Astrocyte (in vitro differentiated cells and primary cell): ENCODE measurements at regions not wholly inside any gene's neighbourhood (a gene's known extent, or its start where the extent isn't known, plus 50 kb on each side); places are given as distances from the start of the nearest gene placed in this dataset.

Experiments
- DNase-seq: peaks from one replicate; pipeline ENCODE4 v3.0.0-alpha.2; 2010; ENCODE audit warnings: low read depth
- FAIRE-seq: peaks from 2 replicates; lab custom pipeline; 2011; peaks lifted over from hg19 to GRCh38; lab: Jason Lieb, UNC
- H2AFZ ChIP-seq: 2 replicates; pipeline ENCODE4 v1.6.0; 2012; ENCODE audit warnings: low read depth, low read length, inconsistent platforms
- H3K27ac ChIP-seq: 2 replicates; pipeline ENCODE4 v1.5.1; 2011; ENCODE audit warnings: low read depth, low read length, inconsistent platforms
- H3K27me3 ChIP-seq: 2 replicates; pipeline ENCODE4 v1.6.0; 2011; ENCODE audit warnings: low read length, inconsistent platforms; ENCODE audit not compliant: insufficient read depth
- H3K36me3 ChIP-seq: 2 replicates; pipeline ENCODE4 v1.5.1; 2011; ENCODE audit warnings: low read length, inconsistent platforms; ENCODE audit not compliant: insufficient read depth
- H3K4me1 ChIP-seq: 2 replicates; pipeline ENCODE4 v1.5.1; 2011; ENCODE audit warnings: low read length, inconsistent platforms; ENCODE audit not compliant: insufficient read depth
- H3K4me2 ChIP-seq: 2 replicates; pipeline ENCODE4 v1.6.0; 2012; ENCODE audit warnings: low read length, inconsistent platforms
- H3K4me3 ChIP-seq: 2 replicates; pipeline ENCODE4 v1.5.1; 2011; ENCODE audit warnings: low read depth, mild to moderate bottlenecking, low read length, inconsistent platforms; ENCODE audit not compliant: insufficient read depth
- H3K79me2 ChIP-seq: 2 replicates; pipeline ENCODE4 v1.6.0; 2012; ENCODE audit warnings: mild to moderate bottlenecking, low read length, inconsistent platforms; ENCODE audit not compliant: insufficient read depth
- H3K9ac ChIP-seq: 2 replicates; pipeline ENCODE4 v1.6.0; 2012; ENCODE audit warnings: mild to moderate bottlenecking, low read length, inconsistent platforms
- H3K9me3 ChIP-seq: 2 replicates; pipeline ENCODE4 v1.5.1; 2012; ENCODE audit warnings: low read depth, mild to moderate bottlenecking, low read length, inconsistent platforms; ENCODE audit not compliant: insufficient read depth
- H4K20me1 ChIP-seq: 2 replicates; pipeline ENCODE4 v1.6.0; 2012; ENCODE audit warnings: low read length, inconsistent platforms; ENCODE audit not compliant: insufficient read depth
- H3K27ac Mint-ChIP-seq: one replicate; pipeline ENCODE4 v1.8.0; 2021; ENCODE audit warnings: mild to moderate bottlenecking, mixed read lengths; ENCODE audit not compliant: unreplicated experiment
- H3K27me3 Mint-ChIP-seq: one replicate; pipeline ENCODE4 v1.8.0; 2021; ENCODE audit warnings: low read depth, mixed read lengths; ENCODE audit not compliant: unreplicated experiment
- H3K36me3 Mint-ChIP-seq: one replicate; pipeline ENCODE4 v1.8.0; 2021; ENCODE audit warnings: low read depth, mixed read lengths; ENCODE audit not compliant: unreplicated experiment
- H3K4me1 Mint-ChIP-seq: one replicate; pipeline ENCODE4 v1.8.0; 2021; ENCODE audit warnings: low read depth, mixed read lengths; ENCODE audit not compliant: unreplicated experiment
- H3K4me3 Mint-ChIP-seq: one replicate; pipeline ENCODE4 v1.8.0; 2021; ENCODE audit warnings: mild to moderate bottlenecking, moderate library complexity, mixed read lengths; ENCODE audit not compliant: unreplicated experiment
- H3K9me3 Mint-ChIP-seq: one replicate; pipeline ENCODE4 v1.8.0; 2021; ENCODE audit warnings: mild to moderate bottlenecking, mixed read lengths; ENCODE audit not compliant: unreplicated experiment
- CTCF ChIP-seq: IDR thresholded peaks from 2 replicates; pipeline ENCODE4 v1.5.1; 2011; ENCODE audit warnings: low read depth, mild to moderate bottlenecking, inconsistent platforms, low read length, moderate library complexity; ENCODE audit not compliant: insufficient read depth
- EZH2 ChIP-seq: IDR thresholded peaks from 2 replicates; pipeline ENCODE4 v1.6.1; 2012; ENCODE audit warnings: mild to moderate bottlenecking, low read length, inconsistent platforms; ENCODE audit not compliant: insufficient read depth

- Histone ChIP-seq H3K9ac (no peak overlapping the region), H3K4me2 (no peak overlapping the region), H2AFZ (no peak overlapping the region), H3K79me2 (no peaks in the 10 kb centered on the region), H3K36me3 (no peaks in the 10 kb centered on the region), H4K20me1 (no peaks in the 10 kb centered on the region), H3K27ac (no peak overlapping the region), H3K4me1 (no peaks in the 10 kb centered on the region), H3K9me3 (no peaks in the 10 kb centered on the region), H3K4me3 (no peak overlapping the region), H3K27me3 (no peaks in the 10 kb centered on the region)
- H3K36me3 Mint-ChIP-seq = no peaks in the 10 kb centered on the region
- TF ChIP-seq EZH2 (no peak), CTCF (no peak)
- no peak overlapping the region for H3K27ac Mint-ChIP-seq
- no peaks in the 10 kb centered on the region for H3K4me1 Mint-ChIP-seq
- no peak for FAIRE-seq
- H3K9me3 Mint-ChIP-seq = no peaks in the 10 kb centered on the region
- DNase-seq = no peak
- no peaks in the 10 kb centered on the region for H3K27me3 Mint-ChIP-seq
- no peak overlapping the region for H3K4me3 Mint-ChIP-seq
Observed at GRCh38 chr16:72721981-72722380, 325.9 kb downstream of the ZFHX3 start.

GRCh38 chr16:72715267-72715666 is 332.7 kb downstream of the ZFHX3 start:
- H3K4me3 Mint-ChIP-seq = no peak overlapping the region
- no peak overlapping the region for H3K27ac ChIP-seq
- no peaks in the 10 kb centered on the region for H4K20me1 ChIP-seq
- no peaks in the 10 kb centered on the region for H3K36me3 ChIP-seq
- no peaks in the 10 kb centered on the region for H3K79me2 ChIP-seq
- no peak overlapping the region for H3K4me2 ChIP-seq
- peaks cover 20% of the 10 kb centered on the region for H3K9me3 Mint-ChIP-seq
- no peaks in the 10 kb centered on the region for H3K4me1 Mint-ChIP-seq
- TF ChIP-seq CTCF (no peak), EZH2 (no peak)
- no peaks in the 10 kb centered on the region for H3K27me3 ChIP-seq
- H2AFZ ChIP-seq = no peak overlapping the region
- no peak overlapping the region for H3K4me3 ChIP-seq
- no peaks in the 10 kb centered on the region for H3K4me1 ChIP-seq
- H3K27me3 Mint-ChIP-seq = no peaks in the 10 kb centered on the region
- H3K36me3 Mint-ChIP-seq = no peaks in the 10 kb centered on the region
- DNase-seq (peak; percentile 11), FAIRE-seq (no peak)
- no peak overlapping the region for H3K27ac Mint-ChIP-seq
- H3K9ac ChIP-seq = no peak overlapping the region
- no peaks in the 10 kb centered on the region for H3K9me3 ChIP-seq

GRCh38 chr16:72711823-72712222 is 336.1 kb downstream of the ZFHX3 start:
- Mint-ChIP-seq H3K9me3 (peaks cover 26% of the 10 kb centered on the region), H3K36me3 (no peaks in the 10 kb centered on the region), H3K4me3 (no peak overlapping the region), H3K4me1 (no peaks in the 10 kb centered on the region), H3K27me3 (no peaks in the 10 kb centered on the region), H3K27ac (no peak overlapping the region)
- no peak overlapping the region for H2AFZ ChIP-seq
- H3K9ac ChIP-seq = no peak overlapping the region
- H3K27ac ChIP-seq = no peak overlapping the region
- H3K9me3 ChIP-seq = no peaks in the 10 kb centered on the region
- DNase-seq (no peak), FAIRE-seq (peak; percentile 20)
- no peak overlapping the region for H3K4me2 ChIP-seq
- no peaks in the 10 kb centered on the region for H3K4me1 ChIP-seq
- no peak for TF ChIP-seq CTCF
- TF ChIP-seq EZH2 = no peak
- no peaks in the 10 kb centered on the region for H3K79me2 ChIP-seq
- H4K20me1 ChIP-seq = no peaks in the 10 kb centered on the region
- H3K27me3 ChIP-seq = no peaks in the 10 kb centered on the region
- no peaks in the 10 kb centered on the region for H3K36me3 ChIP-seq
- H3K4me3 ChIP-seq = no peak overlapping the region
